ENCODE measurements at regions not wholly inside any gene's neighbourhood (a gene's known extent, or its start where the extent isn't known, plus 50 kb on each side); places are given as distances from the start of the nearest gene placed in this dataset.

- no peak for TF ChIP-seq ZNF274 (IDR thresholded peaks at IDR 0.05; ENCODE audit: low read depth, low read length)
- TF ChIP-seq TCF7L2 (IDR thresholded peaks at IDR 0.05; ENCODE audit: borderline replicate concordance, extremely low read depth, insufficient read depth, insufficient read length) = no peak
- TF ChIP-seq EZH2phosphoT487 (IDR thresholded peaks at IDR 0.05; ENCODE audit: borderline replicate concordance) = no peak
- TF ChIP-seq FOSL1 (IDR thresholded peaks at IDR 0.05; ENCODE audit: low read depth) = no peak
Observed at GRCh38 chr6:22749696-22750095, 180.3 kb downstream of the HDGFL1 start (continued).

- Histone ChIP-seq H3K9me3 (ENCODE audit: control insufficient read depth in 1 of 2, insufficient read depth in 1 of 2, low read depth in 1 of 2, low read length in 2 of 2) (no peaks in the 10 kb centered on the region), H3K9me2 (ENCODE audit: insufficient read depth) (no peaks in the 10 kb centered on the region), H4K20me1 (ENCODE audit: insufficient read depth) (no peaks in the 10 kb centered on the region), H3K4me2 (ENCODE audit: low read length) (no peak overlapping the region), H3K36me3 (ENCODE audit: control insufficient read depth in 1 of 2, insufficient read depth in 2 of 2, low read length in 2 of 2) (no peaks in the 10 kb centered on the region), H3K4me1 (ENCODE audit: control insufficient read depth in 1 of 2, insufficient read depth in 2 of 2, low read length in 2 of 2) (no peaks in the 10 kb centered on the region), H3K4me3 (replicated peaks in 1 of 2; ENCODE audit: low read depth in 1 of 2, low read length in 2 of 2) (no peak overlapping the region), H3K79me2 (ENCODE audit: insufficient read depth, low read length) (no peaks in the 10 kb centered on the region), H3K27me3 (ENCODE audit: insufficient read depth, low read length) (no peaks in the 10 kb centered on the region), H3K9ac (ENCODE audit: low read length) (no peak overlapping the region), H3K27ac (ENCODE audit: low read depth, low read length) (no peak overlapping the region), H2AFZ (ENCODE audit: low read depth, low read length, poor library complexity, severe bottlenecking) (no peak overlapping the region)
- RAD21 ChIA-PET (ENCODE audit: low non-redundant PET in 1 of 2, low total read pairs in 2 of 2, uncharacterized antibody in 2 of 2, unreplicated experiment in 2 of 2) = no interaction called here
- ATAC-seq (no peak), DNase-seq (ENCODE audit: low read depth, low spot score) (no peak)
- POLR2A ChIA-PET = interaction anchor here (0.6 kb wide), 1 partner anchor 665 kb away, joined by 5 read pairs; no protein-coding TSS in a partner anchor
- CTCF ChIA-PET = no interaction called here
- no peak for TF ChIP-seq ELF1 (IDR thresholded peaks at IDR 0.05; ENCODE audit: borderline replicate concordance, low read depth)
- no peak for TF ChIP-seq ZNF274 (IDR thresholded peaks at IDR 0.05; ENCODE audit: low read depth, low read length)
- TF ChIP-seq MAX (IDR thresholded peaks at IDR 0.05) = no peak
- TF ChIP-seq ZFX (IDR thresholded peaks at IDR 0.05) = no peak
- BruUV-seq (replicated peaks) = no TSS peak
- intact Hi-C loops (cut with micrococcal nuclease) = no loop called here
Observed at GRCh38 chr6:22751223-22751622, 181.9 kb downstream of the HDGFL1 start.

GRCh38 chr6:22752522-22752921 is 183.2 kb downstream of the HDGFL1 start:
- Histone ChIP-seq H3K36me3 (ENCODE audit: control insufficient read depth in 1 of 2, insufficient read depth in 2 of 2, low read length in 2 of 2) (no peaks in the 10 kb centered on the region), H3K4me1 (ENCODE audit: control insufficient read depth in 1 of 2, insufficient read depth in 2 of 2, low read length in 2 of 2) (no peaks in the 10 kb centered on the region), H2AFZ (ENCODE audit: low read depth, low read length, poor library complexity, severe bottlenecking) (no peak overlapping the region), H3K27ac (ENCODE audit: low read depth, low read length) (no peak overlapping the region), H3K9me2 (ENCODE audit: insufficient read depth) (no peaks in the 10 kb centered on the region), H3K4me2 (ENCODE audit: low read length) (no peak overlapping the region), H3K4me3 (replicated peaks in 1 of 2; ENCODE audit: low read depth in 1 of 2, low read length in 2 of 2) (no peak overlapping the region), H3K9ac (ENCODE audit: low read length) (no peak overlapping the region), H3K27me3 (ENCODE audit: insufficient read depth, low read length) (no peaks in the 10 kb centered on the region), H3K9me3 (ENCODE audit: control insufficient read depth in 1 of 2, insufficient read depth in 1 of 2, low read depth in 1 of 2, low read length in 2 of 2) (no peaks in the 10 kb centered on the region), H3K79me2 (ENCODE audit: insufficient read depth, low read length) (no peaks in the 10 kb centered on the region), H4K20me1 (ENCODE audit: insufficient read depth) (no peaks in the 10 kb centered on the region)
- intact Hi-C loops (cut with micrococcal nuclease) = no loop called here
- ChIA-PET RAD21 (ENCODE audit: low non-redundant PET in 1 of 2, low total read pairs in 2 of 2, uncharacterized antibody in 2 of 2, unreplicated experiment in 2 of 2) (no interaction called here), CTCF (no interaction called here), POLR2A (no interaction called here)
- DNase-seq (ENCODE audit: low read depth, low spot score) = no peak
- BruUV-seq (replicated peaks) = no TSS peak
- no peak for ATAC-seq
- TF ChIP-seq FOSL1 (IDR thresholded peaks at IDR 0.05; ENCODE audit: low read depth) = no peak
- no peak for TF ChIP-seq CBX3 (IDR thresholded peaks at IDR 0.05; ENCODE audit: low read depth)
- TF ChIP-seq ZBTB33 (IDR thresholded peaks at IDR 0.05; ENCODE audit: extremely low read depth, insufficient replicate concordance, low read length) = no peak
- no peak for TF ChIP-seq ZFX (IDR thresholded peaks at IDR 0.05)
- no peak for TF ChIP-seq CTCF (IDR thresholded peaks at IDR 0.05 in 2 of 3, conservative IDR thresholded peaks at IDR 0.05 in 1 of 3; ENCODE audit: borderline replicate concordance in 1 of 3, insufficient read depth in 1 of 3, low read depth in 2 of 3, low read length in 2 of 3)
- no peak for TF ChIP-seq EZH2 (IDR thresholded peaks at IDR 0.05)
- TF ChIP-seq ELF1 (IDR thresholded peaks at IDR 0.05; ENCODE audit: borderline replicate concordance, low read depth) = no peak
- no peak for TF ChIP-seq JUND (IDR thresholded peaks at IDR 0.05)
- TF ChIP-seq ATF3 (IDR thresholded peaks at IDR 0.05) = no peak
- TF ChIP-seq MAX (IDR thresholded peaks at IDR 0.05) = no peak
- TF ChIP-seq EZH2phosphoT487 (IDR thresholded peaks at IDR 0.05; ENCODE audit: borderline replicate concordance) = no peak
- no peak for TF ChIP-seq RAD21 (IDR thresholded peaks at IDR 0.05; ENCODE audit: low read depth)
- no peak for TF ChIP-seq POLR2A (IDR thresholded peaks at IDR 0.05; ENCODE audit: borderline replicate concordance, extremely low read depth, insufficient read depth, insufficient read length)
